Cardiac muscle cell (in vitro differentiated cells and primary cell): ENCODE measurements at regions not wholly inside any gene's neighbourhood (a gene's known extent, or its start where the extent isn't known, plus 50 kb on each side); places are given as distances from the start of the nearest gene placed in this dataset.

Experiments used
- DNase-seq, 2 donors: peaks; one replicate each; pipeline versions ENCODE4 v3.0.0 to v3.0.0-alpha.2; 2010 to 2017; ENCODE audit warnings: low read depth in 1 of 2, low spot score in 1 of 2
- H3K27ac ChIP-seq: fragments of 200-600 bp; sonication (generic); 2 replicates; pipeline ENCODE4 v1.5.1; 2016
- H3K27me3 ChIP-seq: fragments of 200-600 bp; sonication (generic); 2 replicates; pipeline ENCODE4 v1.6.0; 2016; ENCODE audit warnings: control low read depth
- H3K36me3 ChIP-seq: fragments of 200-600 bp; sonication (generic); 2 replicates; pipeline ENCODE4 v1.5.1; 2016; ENCODE audit warnings: control low read depth
- H3K4me1 ChIP-seq: fragments of 200-600 bp; sonication (generic); 2 replicates; pipeline ENCODE4 v1.8.1; 2017; ENCODE audit warnings: low read depth, mild to moderate bottlenecking, mixed run types
- H3K4me3 ChIP-seq: fragments of 200-600 bp; sonication (generic); 2 replicates; pipeline ENCODE4 v1.5.1; 2016; ENCODE audit warnings: mild to moderate bottlenecking
- H3K9me3 ChIP-seq: fragments of 200-600 bp; sonication (generic); 2 replicates; pipeline ENCODE4 v1.5.1; 2017; ENCODE audit warnings: low read depth, mild to moderate bottlenecking, control low read depth
- TF ChIP-seq, protein P1 (sequence below): IDR thresholded peaks from 2 replicates; pipeline ENCODE4 v1.5.1; 2012; ENCODE audit warnings: low read depth, mild to moderate bottlenecking, low read length

DNA sequence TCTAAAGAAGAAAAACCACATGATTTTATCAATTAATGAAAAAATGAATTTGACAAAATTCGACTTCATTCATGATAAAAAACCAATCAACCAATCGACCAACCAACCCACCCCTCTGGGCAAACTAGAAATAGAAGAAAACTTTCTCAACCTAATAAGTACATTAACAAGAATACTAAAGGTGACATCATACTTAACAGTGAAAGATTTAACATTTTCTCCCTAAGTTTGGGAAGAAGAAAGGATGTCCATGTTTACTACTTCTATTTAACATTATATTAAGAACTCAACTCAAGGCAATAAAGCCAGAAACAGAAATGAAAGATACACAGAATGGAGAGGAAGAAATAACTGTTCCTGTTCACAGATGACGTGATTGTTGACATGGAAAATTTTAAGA is 476.1 kb upstream of the MEF2C start:
- no peak for DNase-seq
- TF ChIP-seq, protein P1, sequence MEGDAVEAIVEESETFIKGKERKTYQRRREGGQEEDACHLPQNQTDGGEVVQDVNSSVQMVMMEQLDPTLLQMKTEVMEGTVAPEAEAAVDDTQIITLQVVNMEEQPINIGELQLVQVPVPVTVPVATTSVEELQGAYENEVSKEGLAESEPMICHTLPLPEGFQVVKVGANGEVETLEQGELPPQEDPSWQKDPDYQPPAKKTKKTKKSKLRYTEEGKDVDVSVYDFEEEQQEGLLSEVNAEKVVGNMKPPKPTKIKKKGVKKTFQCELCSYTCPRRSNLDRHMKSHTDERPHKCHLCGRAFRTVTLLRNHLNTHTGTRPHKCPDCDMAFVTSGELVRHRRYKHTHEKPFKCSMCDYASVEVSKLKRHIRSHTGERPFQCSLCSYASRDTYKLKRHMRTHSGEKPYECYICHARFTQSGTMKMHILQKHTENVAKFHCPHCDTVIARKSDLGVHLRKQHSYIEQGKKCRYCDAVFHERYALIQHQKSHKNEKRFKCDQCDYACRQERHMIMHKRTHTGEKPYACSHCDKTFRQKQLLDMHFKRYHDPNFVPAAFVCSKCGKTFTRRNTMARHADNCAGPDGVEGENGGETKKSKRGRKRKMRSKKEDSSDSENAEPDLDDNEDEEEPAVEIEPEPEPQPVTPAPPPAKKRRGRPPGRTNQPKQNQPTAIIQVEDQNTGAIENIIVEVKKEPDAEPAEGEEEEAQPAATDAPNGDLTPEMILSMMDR = no peak
- Histone ChIP-seq H3K9me3 (no peaks in the 10 kb centered on the region), H3K27me3 (no peaks in the 10 kb centered on the region), H3K4me3 (no peak overlapping the region), H3K36me3 (no peaks in the 10 kb centered on the region), H3K4me1 (no peaks in the 10 kb centered on the region), H3K27ac (no peak overlapping the region)

DNA sequence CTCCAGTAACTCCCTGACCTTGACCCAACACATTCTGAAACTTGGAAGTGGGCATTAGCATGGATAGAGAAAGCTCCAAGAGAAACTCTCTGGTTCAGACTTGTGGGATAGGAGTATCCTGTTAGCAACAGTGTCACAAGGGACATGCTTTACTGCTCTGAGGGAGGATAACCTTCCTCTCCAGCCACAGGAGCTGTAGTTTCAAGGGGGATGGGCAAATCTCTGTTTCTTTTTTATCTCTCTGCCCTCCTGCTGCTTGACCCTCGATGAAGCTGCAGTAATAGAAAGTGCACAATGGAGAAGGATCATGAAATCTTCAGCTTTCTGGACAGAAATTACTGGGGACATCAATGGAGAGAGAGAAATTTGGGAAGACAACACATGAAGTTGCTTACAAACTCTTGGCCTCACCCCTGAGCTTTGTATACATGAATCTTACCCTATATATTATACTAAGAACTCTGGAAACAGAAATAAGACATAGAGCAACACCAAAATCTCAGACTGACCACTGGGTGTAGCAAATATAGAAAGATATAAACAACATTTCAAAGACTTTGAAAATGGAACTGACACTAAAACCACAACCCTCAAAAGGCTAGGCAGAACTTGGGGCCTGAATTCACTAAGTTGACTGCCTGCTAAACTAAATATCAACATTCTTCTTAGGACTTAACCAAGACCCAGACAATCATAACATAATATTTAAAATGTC is 471.0 kb upstream of the MEF2C start:
- Histone ChIP-seq H3K36me3 (no peaks in the 10 kb centered on the region), H3K9me3 (no peaks in the 10 kb centered on the region), H3K27me3 (no peaks in the 10 kb centered on the region), H3K27ac (no peak overlapping the region), H3K4me1 (peaks cover 4% of the 10 kb centered on the region), H3K4me3 (no peak overlapping the region)
- DNase-seq = no peak
- TF ChIP-seq, protein P1 = no peak

DNA sequence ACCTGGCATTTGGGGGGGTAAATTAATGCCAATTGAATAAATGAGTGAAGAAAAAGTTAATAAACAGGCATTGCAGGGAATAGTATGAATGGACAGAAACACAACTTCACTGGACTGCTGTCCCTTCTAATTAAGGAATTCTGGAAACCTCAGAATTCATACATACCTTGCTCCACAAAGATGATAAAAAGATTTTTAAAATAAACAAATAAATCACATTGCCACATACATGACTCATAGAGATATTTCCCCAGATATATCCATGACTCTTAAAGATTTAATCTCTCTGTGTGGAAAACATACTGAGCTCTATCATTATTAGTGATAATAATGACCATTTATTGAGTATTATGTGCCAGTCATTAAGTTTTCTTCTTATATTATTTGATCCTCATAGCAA is 469.0 kb upstream of the MEF2C start:
- Histone ChIP-seq H3K36me3 (no peaks in the 10 kb centered on the region), H3K4me3 (no peak overlapping the region), H3K9me3 (no peaks in the 10 kb centered on the region), H3K4me1 (peaks cover 4% of the 10 kb centered on the region), H3K27me3 (no peaks in the 10 kb centered on the region), H3K27ac (no peak overlapping the region)
- TF ChIP-seq, protein P1 = no peak
- DNase-seq = no peak

DNA sequence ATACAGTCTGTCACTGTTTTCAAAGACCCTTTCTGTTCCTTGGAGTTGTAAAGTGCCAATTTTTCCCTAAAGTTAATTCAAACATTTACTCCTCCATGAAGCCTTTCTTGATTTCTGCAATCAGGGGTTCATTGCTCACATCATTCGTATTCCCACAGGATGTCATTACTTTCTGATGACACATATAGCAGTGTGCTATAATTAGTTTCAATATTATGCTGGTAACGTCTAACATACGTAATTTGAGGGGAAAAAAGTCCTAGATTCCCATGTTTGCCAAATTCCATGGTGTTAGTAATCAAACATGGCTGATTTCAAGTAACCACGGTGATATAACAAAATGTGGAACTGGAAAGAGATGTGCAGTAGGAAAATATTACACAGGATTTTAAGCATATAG is 468.2 kb upstream of the MEF2C start:
- Histone ChIP-seq H3K27ac (no peak overlapping the region), H3K36me3 (no peaks in the 10 kb centered on the region), H3K4me3 (no peak overlapping the region), H3K9me3 (no peaks in the 10 kb centered on the region), H3K4me1 (peaks cover 4% of the 10 kb centered on the region), H3K27me3 (no peaks in the 10 kb centered on the region)
- TF ChIP-seq, protein P1 = no peak
- peak in 1 of 2 donors; percentile 70 for DNase-seq

DNA sequence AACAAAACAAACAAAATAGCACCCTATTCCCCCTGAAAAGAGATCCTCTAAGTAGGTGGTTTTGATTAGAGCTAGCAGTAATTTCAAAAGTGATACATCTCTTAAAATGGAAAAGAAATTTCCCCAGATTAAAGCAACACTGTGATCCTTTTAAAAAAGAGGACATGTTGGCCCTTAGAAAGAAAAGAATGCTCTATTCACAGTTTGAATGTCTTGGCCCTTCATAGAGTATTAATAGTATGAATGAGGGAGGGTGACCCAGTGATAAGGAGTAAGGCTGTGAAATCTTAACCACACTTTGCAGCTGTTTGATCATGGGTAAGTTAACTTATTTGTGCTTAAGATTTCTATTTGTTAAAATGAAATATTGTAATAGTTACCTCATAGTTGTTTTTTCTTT is 467.7 kb upstream of the MEF2C start:
- no peaks in the 10 kb centered on the region for H3K27me3 ChIP-seq
- no peaks in the 10 kb centered on the region for H3K36me3 ChIP-seq
- no peak overlapping the region for H3K27ac ChIP-seq
- H3K9me3 ChIP-seq = no peaks in the 10 kb centered on the region
- H3K4me1 ChIP-seq = peaks cover 4% of the 10 kb centered on the region
- no peak for DNase-seq
- TF ChIP-seq, protein P1 = no peak
- H3K4me3 ChIP-seq = no peak overlapping the region
